Loucy (cell line): ENCODE measurements at regions not wholly inside any gene's neighbourhood (a gene's known extent, or its start where the extent isn't known, plus 50 kb on each side); places are given as distances from the start of the nearest gene placed in this dataset.

Source experiments
- EZH2phosphoT487 ChIP-seq: fragments of 200-600 bp; IDR thresholded peaks from 2 replicates; pipeline ENCODE4 v1.6.1; 2018; ENCODE audit warnings: antibody characterized with exemption, mild to moderate bottlenecking, moderate library complexity, borderline replicate concordance
- TF ChIP-seq, protein P1 (sequence below): fragments of 200-600 bp; sonication (generic); conservative IDR thresholded peaks from 2 replicates; pipeline ENCODE4 v1.5.1; 2014; ENCODE audit warnings: mild to moderate bottlenecking, antibody characterized with exemption, low read length

- TF ChIP-seq, protein P1, sequence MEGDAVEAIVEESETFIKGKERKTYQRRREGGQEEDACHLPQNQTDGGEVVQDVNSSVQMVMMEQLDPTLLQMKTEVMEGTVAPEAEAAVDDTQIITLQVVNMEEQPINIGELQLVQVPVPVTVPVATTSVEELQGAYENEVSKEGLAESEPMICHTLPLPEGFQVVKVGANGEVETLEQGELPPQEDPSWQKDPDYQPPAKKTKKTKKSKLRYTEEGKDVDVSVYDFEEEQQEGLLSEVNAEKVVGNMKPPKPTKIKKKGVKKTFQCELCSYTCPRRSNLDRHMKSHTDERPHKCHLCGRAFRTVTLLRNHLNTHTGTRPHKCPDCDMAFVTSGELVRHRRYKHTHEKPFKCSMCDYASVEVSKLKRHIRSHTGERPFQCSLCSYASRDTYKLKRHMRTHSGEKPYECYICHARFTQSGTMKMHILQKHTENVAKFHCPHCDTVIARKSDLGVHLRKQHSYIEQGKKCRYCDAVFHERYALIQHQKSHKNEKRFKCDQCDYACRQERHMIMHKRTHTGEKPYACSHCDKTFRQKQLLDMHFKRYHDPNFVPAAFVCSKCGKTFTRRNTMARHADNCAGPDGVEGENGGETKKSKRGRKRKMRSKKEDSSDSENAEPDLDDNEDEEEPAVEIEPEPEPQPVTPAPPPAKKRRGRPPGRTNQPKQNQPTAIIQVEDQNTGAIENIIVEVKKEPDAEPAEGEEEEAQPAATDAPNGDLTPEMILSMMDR: no peak
- no peak for TF ChIP-seq EZH2phosphoT487
Observed at GRCh38 chr22:19605508-19606331, 81.5 kb upstream of the CLDN5 start.
